ENCODE measurements at regions not wholly inside any gene's neighbourhood (a gene's known extent, or its start where the extent isn't known, plus 50 kb on each side); places are given as distances from the start of the nearest gene placed in this dataset.

- no peaks in the 10 kb centered on the region for H3F3A ChIP-seq (ENCODE audit: low read depth)
- H3K4me1 ChIP-seq, result no peaks in the 10 kb centered on the region
- Mint-ChIP-seq H3K9me3 (no peaks in the 10 kb centered on the region), H3K27me3 (ENCODE audit: insufficient read depth, low read depth) (no peaks in the 10 kb centered on the region), H3K4me3 (no peak overlapping the region), H3K4me1 (no peaks in the 10 kb centered on the region), H3K36me3 (no peaks in the 10 kb centered on the region), H3K27ac (no peak overlapping the region)
- no peak for DNase-seq (ENCODE audit: low spot score)
- no peak overlapping the region for H3K9ac ChIP-seq
- no peak overlapping the region for H2AFZ ChIP-seq (replicated peaks)
- no peaks in the 10 kb centered on the region for H3K9me3 ChIP-seq (ENCODE audit: low read depth)
- no peaks in the 10 kb centered on the region for H4K20me1 ChIP-seq (ENCODE audit: low read depth)
- H3K27me3 ChIP-seq, result no peaks in the 10 kb centered on the region
- H3K27ac ChIP-seq, result no peak overlapping the region
- TF ChIP-seq EZH2phosphoT487 (IDR thresholded peaks at IDR 0.05) (no peak), EZH2 (IDR thresholded peaks at IDR 0.05) (no peak)
- TF ChIP-seq, protein P1, sequence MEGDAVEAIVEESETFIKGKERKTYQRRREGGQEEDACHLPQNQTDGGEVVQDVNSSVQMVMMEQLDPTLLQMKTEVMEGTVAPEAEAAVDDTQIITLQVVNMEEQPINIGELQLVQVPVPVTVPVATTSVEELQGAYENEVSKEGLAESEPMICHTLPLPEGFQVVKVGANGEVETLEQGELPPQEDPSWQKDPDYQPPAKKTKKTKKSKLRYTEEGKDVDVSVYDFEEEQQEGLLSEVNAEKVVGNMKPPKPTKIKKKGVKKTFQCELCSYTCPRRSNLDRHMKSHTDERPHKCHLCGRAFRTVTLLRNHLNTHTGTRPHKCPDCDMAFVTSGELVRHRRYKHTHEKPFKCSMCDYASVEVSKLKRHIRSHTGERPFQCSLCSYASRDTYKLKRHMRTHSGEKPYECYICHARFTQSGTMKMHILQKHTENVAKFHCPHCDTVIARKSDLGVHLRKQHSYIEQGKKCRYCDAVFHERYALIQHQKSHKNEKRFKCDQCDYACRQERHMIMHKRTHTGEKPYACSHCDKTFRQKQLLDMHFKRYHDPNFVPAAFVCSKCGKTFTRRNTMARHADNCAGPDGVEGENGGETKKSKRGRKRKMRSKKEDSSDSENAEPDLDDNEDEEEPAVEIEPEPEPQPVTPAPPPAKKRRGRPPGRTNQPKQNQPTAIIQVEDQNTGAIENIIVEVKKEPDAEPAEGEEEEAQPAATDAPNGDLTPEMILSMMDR (IDR thresholded peaks at IDR 0.05), result no peak
- H3K79me2 ChIP-seq (ENCODE audit: low read depth), result no peaks in the 10 kb centered on the region
- H3K4me2 ChIP-seq, result no peak overlapping the region
- H3K36me3 ChIP-seq, result no peaks in the 10 kb centered on the region
- no peak overlapping the region for H3K4me3 ChIP-seq
Observed at GRCh38 chr3:30421266-30421665, 185.1 kb upstream of the TGFBR2 start.

DNA sequence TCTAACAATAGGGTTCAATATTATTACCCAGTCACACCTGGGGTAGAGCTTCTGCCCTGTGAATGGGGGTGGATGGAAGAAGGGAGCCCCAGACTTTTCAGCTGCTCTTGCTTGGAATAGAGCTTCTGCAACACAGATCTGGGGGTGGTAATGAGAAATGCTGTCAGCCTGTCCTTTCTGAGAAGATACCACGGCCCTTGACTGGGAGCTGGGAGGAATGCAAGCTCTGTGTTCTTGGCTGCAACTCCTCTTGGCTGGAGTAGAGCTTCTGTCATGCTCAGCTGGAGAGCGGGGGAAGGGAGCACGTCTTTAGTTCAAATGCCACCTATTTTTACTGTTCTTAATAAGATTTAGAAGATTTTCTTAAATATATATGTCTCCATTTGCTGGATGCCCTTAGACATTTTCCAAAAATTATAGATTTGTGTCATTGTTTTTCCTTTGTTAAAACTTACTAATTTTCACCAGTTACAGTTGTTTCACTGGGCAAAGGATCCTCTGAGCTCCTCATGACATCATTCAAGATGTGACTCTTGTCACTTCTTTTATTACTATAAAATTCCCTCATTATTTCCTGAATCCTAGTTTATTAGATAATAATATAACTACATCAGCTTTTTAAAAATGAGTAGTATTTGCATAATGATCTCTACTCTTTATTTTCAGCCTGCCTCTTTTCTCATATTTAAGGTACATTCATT is 180.0 kb upstream of the TGFBR2 start:
- no peaks in the 10 kb centered on the region for H3K27me3 ChIP-seq
- no peaks in the 10 kb centered on the region for H3K9me3 ChIP-seq (ENCODE audit: low read depth)
- no peaks in the 10 kb centered on the region for H3K36me3 ChIP-seq
- Mint-ChIP-seq H3K27me3 (ENCODE audit: insufficient read depth, low read depth) (no peaks in the 10 kb centered on the region), H3K4me1 (no peaks in the 10 kb centered on the region), H3K36me3 (no peaks in the 10 kb centered on the region), H3K27ac (no peak overlapping the region), H3K4me3 (no peak overlapping the region), H3K9me3 (peaks cover 3% of the 10 kb centered on the region)
- H3K9ac ChIP-seq, result no peak overlapping the region
- no peaks in the 10 kb centered on the region for H3K4me1 ChIP-seq
- H3K4me3 ChIP-seq, result no peak overlapping the region
- H3F3A ChIP-seq (ENCODE audit: low read depth), result no peaks in the 10 kb centered on the region
- H4K20me1 ChIP-seq (ENCODE audit: low read depth), result no peaks in the 10 kb centered on the region
- no peaks in the 10 kb centered on the region for H3K79me2 ChIP-seq (ENCODE audit: low read depth)
- peak; percentile 8 for DNase-seq (ENCODE audit: low spot score)
- no peak overlapping the region for H2AFZ ChIP-seq (replicated peaks)
- TF ChIP-seq, protein P1 (IDR thresholded peaks at IDR 0.05), result no peak
- no peak for TF ChIP-seq EZH2phosphoT487 (IDR thresholded peaks at IDR 0.05)
- H3K27ac ChIP-seq, result no peak overlapping the region
- H3K4me2 ChIP-seq, result no peak overlapping the region

DNA sequence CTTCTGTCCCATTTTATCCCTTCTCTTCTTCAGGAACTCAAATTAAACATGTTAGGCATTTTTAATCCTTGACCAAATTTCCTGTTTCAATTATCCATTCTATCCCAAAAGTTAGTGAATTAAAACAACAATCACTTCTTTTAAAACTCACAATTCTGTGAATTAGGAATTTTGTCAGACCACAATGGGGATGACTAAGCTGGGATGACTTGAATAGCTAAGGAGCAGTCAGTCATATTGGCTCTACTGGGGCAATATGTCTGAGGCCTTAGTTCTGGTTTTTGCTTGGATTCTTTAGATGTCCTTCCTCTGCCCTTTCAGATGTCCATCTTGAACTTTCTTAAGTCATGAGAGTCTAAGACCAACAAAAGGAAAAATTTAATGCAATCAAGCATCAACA is 178.2 kb upstream of the TGFBR2 start:
- H3K4me3 Mint-ChIP-seq, result no peak overlapping the region
- no peaks in the 10 kb centered on the region for H3K9me3 ChIP-seq (ENCODE audit: low read depth)
- H2AFZ ChIP-seq (replicated peaks), result no peak overlapping the region
- no peaks in the 10 kb centered on the region for H3F3A ChIP-seq (ENCODE audit: low read depth)
- H3K9ac ChIP-seq, result no peak overlapping the region
- no peaks in the 10 kb centered on the region for H4K20me1 ChIP-seq (ENCODE audit: low read depth)
- H3K4me2 ChIP-seq, result no peak overlapping the region
- H3K36me3 Mint-ChIP-seq, result no peaks in the 10 kb centered on the region
- no peaks in the 10 kb centered on the region for H3K4me1 Mint-ChIP-seq
- no peaks in the 10 kb centered on the region for H3K36me3 ChIP-seq
- H3K4me3 ChIP-seq, result no peak overlapping the region
- H3K79me2 ChIP-seq (ENCODE audit: low read depth), result no peaks in the 10 kb centered on the region
- no peaks in the 10 kb centered on the region for H3K4me1 ChIP-seq
- H3K27me3 Mint-ChIP-seq (ENCODE audit: insufficient read depth, low read depth), result no peaks in the 10 kb centered on the region
- no peak overlapping the region for H3K27ac Mint-ChIP-seq
- peaks cover 7% of the 10 kb centered on the region for H3K9me3 Mint-ChIP-seq
- no peak for DNase-seq (ENCODE audit: low spot score)
- no peak overlapping the region for H3K27ac ChIP-seq
- no peaks in the 10 kb centered on the region for H3K27me3 ChIP-seq
- TF ChIP-seq EZH2phosphoT487 (IDR thresholded peaks at IDR 0.05), result no peak
- TF ChIP-seq, protein P1 (IDR thresholded peaks at IDR 0.05), result no peak
- no peak for TF ChIP-seq EZH2 (IDR thresholded peaks at IDR 0.05)

All from neural progenitor cell (in vitro differentiated cells).